ENCODE measurements at regions not wholly inside any gene's neighbourhood (a gene's known extent, or its start where the extent isn't known, plus 50 kb on each side); places are given as distances from the start of the nearest gene placed in this dataset.
"Not testable (repeated sequence)": the region's sequence is repeated elsewhere in the genome, so short reads cannot be mapped to it uniquely, and the experiment has no call there.

- no peak overlapping the region for H3K4me3 Mint-ChIP-seq (ENCODE audit: unreplicated experiment)
- DNase-seq (ENCODE audit: unreplicated experiment), result no peak
- H3K27ac Mint-ChIP-seq (ENCODE audit: low read depth, unreplicated experiment), result no peak overlapping the region
- no peaks in the 10 kb centered on the region for H3K36me3 Mint-ChIP-seq (ENCODE audit: insufficient read depth, unreplicated experiment)
- intact Hi-C loops (cut with micrococcal nuclease), result no loop called here
- no peaks in the 10 kb centered on the region for H3K9me3 Mint-ChIP-seq (ENCODE audit: unreplicated experiment)
- H3K4me1 Mint-ChIP-seq (ENCODE audit: insufficient read depth, unreplicated experiment), result no peaks in the 10 kb centered on the region
- no TSS peak for BruUV-seq (replicated peaks)
- ChIA-PET POLR2A (no interaction called here), CTCF (no interaction called here)
- no peaks in the 10 kb centered on the region for H3K27me3 Mint-ChIP-seq (ENCODE audit: insufficient read depth, unreplicated experiment)
- no peak for TF ChIP-seq CTCF (IDR thresholded peaks at IDR 0.05; ENCODE audit: unreplicated experiment)
Observed at GRCh38 chr4:115201042-115201330, 87.6 kb upstream of the NDST4 start.

DNA sequence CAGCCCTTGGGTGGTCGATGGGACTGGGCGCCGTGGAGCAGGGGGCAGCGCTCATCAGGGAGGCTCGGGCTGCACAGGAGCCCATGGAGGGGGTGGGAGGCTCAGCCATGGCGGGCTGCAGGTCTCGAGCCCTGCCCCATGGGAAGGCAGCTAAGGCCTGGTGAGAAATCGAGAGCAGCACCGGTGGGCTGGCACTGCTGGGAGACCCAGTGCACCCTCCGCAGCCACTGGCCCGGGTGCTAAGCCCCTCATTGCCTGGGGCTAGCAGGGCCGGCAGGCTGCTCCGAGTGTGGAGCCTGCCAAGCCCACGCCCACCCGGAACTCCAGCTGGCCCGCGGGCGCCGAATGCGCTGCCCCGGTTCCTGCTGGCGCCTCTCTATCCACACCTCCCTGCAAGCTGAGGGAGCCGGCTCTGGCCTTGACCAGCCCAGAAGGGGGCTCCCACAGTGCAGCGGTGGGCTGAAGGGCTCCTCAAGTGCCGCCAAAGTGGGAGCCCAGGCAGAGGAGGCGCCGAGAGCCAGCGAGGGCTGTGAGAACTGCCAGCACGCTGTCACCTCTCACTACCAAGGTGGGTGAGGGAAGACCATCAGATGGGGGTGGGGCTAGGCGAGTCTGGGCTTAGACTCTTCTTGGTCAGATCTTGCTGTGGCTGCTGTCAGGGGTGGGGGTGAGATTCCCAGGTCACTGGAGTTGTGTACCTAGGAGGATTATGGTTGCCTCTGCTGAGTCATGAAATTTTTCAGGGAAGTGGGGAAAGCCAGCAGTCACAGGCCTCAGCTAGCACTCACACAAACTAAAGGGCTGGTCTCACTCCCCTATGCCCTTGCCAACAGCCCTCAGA lies 87.0 kb upstream of the NDST4 start:
- BruUV-seq (replicated peaks); CTCF ChIA-PET; H3K27me3 Mint-ChIP-seq (ENCODE audit: insufficient read depth, unreplicated experiment); H3K27ac Mint-ChIP-seq (ENCODE audit: low read depth, unreplicated experiment); H3K4me1 Mint-ChIP-seq (ENCODE audit: insufficient read depth, unreplicated experiment); H3K36me3 Mint-ChIP-seq (ENCODE audit: insufficient read depth, unreplicated experiment); DNase-seq (ENCODE audit: unreplicated experiment); H3K9me3 Mint-ChIP-seq (ENCODE audit: unreplicated experiment); intact Hi-C loops (cut with micrococcal nuclease); POLR2A ChIA-PET; H3K4me3 Mint-ChIP-seq (ENCODE audit: unreplicated experiment): not testable (repeated sequence)

DNA sequence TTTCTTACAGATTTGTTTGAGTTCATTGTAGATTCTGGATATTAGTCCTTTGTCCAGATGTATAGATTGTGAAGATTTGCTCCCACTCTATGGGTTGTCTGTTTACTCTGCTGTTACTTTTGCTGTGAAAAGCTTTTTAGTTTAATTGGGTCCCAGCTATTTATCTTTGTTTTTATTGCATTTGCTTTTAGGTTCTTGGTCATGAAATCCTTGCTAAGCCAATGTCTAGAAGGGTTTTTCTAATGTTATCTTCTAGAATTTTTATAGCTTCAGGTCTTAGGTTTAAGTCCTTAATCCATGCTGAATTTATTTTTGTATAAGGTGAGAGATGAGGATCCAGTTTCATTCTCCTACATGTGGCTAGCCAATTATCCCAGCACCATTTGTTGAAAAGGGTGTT lies 81.2 kb upstream of the NDST4 start:
- DNase-seq (ENCODE audit: unreplicated experiment); H3K27ac Mint-ChIP-seq (ENCODE audit: low read depth, unreplicated experiment); H3K9me3 Mint-ChIP-seq (ENCODE audit: unreplicated experiment); H3K27me3 Mint-ChIP-seq (ENCODE audit: insufficient read depth, unreplicated experiment); H3K36me3 Mint-ChIP-seq (ENCODE audit: insufficient read depth, unreplicated experiment); CTCF ChIA-PET; H3K4me3 Mint-ChIP-seq (ENCODE audit: unreplicated experiment); H3K4me1 Mint-ChIP-seq (ENCODE audit: insufficient read depth, unreplicated experiment); BruUV-seq (replicated peaks); intact Hi-C loops (cut with micrococcal nuclease): not testable (repeated sequence)
- POLR2A ChIA-PET, result interaction anchor here (0.7 kb wide), 1 partner anchor 53 kb away, joined by 3 read pairs; no protein-coding TSS in a partner anchor

- BruUV-seq (replicated peaks), result no TSS peak
- no peak overlapping the region for H3K27ac Mint-ChIP-seq (ENCODE audit: low read depth, unreplicated experiment)
- ChIA-PET POLR2A (no interaction called here), CTCF (no interaction called here)
- no peaks in the 10 kb centered on the region for H3K36me3 Mint-ChIP-seq (ENCODE audit: insufficient read depth, unreplicated experiment)
- no peaks in the 10 kb centered on the region for H3K9me3 Mint-ChIP-seq (ENCODE audit: unreplicated experiment)
- H3K4me1 Mint-ChIP-seq (ENCODE audit: insufficient read depth, unreplicated experiment), result peaks cover 7% of the 10 kb centered on the region
- intact Hi-C loops (cut with micrococcal nuclease), result no loop called here
- no peak overlapping the region for H3K4me3 Mint-ChIP-seq (ENCODE audit: unreplicated experiment)
- H3K27me3 Mint-ChIP-seq (ENCODE audit: insufficient read depth, unreplicated experiment), result no peaks in the 10 kb centered on the region
- DNase-seq (ENCODE audit: unreplicated experiment), result no peak
- no peak for TF ChIP-seq CTCF (IDR thresholded peaks at IDR 0.05; ENCODE audit: unreplicated experiment)
Observed at GRCh38 chr4:115190529-115190928, 77.1 kb upstream of the NDST4 start.

DNA sequence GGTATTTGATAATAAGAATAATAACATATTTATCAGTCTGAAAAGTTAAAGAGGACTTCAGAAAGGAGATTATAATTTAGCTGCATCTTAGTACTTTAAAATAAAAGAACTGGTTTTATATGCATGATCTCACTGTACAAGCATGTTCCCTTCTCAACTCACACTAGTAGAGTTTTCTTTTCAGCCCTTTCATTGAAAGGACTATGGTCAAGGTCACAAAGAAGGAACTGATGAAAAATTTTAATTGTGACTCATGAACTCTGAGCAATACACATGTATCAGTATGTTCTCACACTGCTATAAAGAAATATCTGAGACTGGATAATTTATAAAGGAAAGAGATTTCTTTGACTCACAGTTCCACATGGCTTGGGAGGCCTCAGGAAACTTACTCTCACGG lies 73.7 kb upstream of the NDST4 start:
- BruUV-seq (replicated peaks), result no TSS peak
- POLR2A ChIA-PET, result no interaction called here
- Mint-ChIP-seq H3K36me3 (ENCODE audit: insufficient read depth, unreplicated experiment) (no peaks in the 10 kb centered on the region), H3K4me3 (ENCODE audit: unreplicated experiment) (no peak overlapping the region), H3K9me3 (ENCODE audit: unreplicated experiment) (no peaks in the 10 kb centered on the region), H3K4me1 (ENCODE audit: insufficient read depth, unreplicated experiment) (peaks cover 7% of the 10 kb centered on the region), H3K27me3 (ENCODE audit: insufficient read depth, unreplicated experiment) (no peaks in the 10 kb centered on the region), H3K27ac (ENCODE audit: low read depth, unreplicated experiment) (no peak overlapping the region)
- CTCF ChIA-PET, result interaction anchor here (0.7 kb wide), 1 partner anchor 936 kb away, joined by 3 read pairs; no protein-coding TSS in a partner anchor
- no peak for TF ChIP-seq CTCF (IDR thresholded peaks at IDR 0.05; ENCODE audit: unreplicated experiment)
- DNase-seq (ENCODE audit: unreplicated experiment), result no peak
- intact Hi-C loops (cut with micrococcal nuclease), result no loop called here

GRCh38 chr4:115179438-115180062 lies 66.1 kb upstream of the NDST4 start:
- H3K36me3 Mint-ChIP-seq (ENCODE audit: insufficient read depth, unreplicated experiment); H3K4me3 Mint-ChIP-seq (ENCODE audit: unreplicated experiment); H3K27me3 Mint-ChIP-seq (ENCODE audit: insufficient read depth, unreplicated experiment); H3K9me3 Mint-ChIP-seq (ENCODE audit: unreplicated experiment); CTCF ChIA-PET; DNase-seq (ENCODE audit: unreplicated experiment); H3K4me1 Mint-ChIP-seq (ENCODE audit: insufficient read depth, unreplicated experiment); BruUV-seq (replicated peaks); H3K27ac Mint-ChIP-seq (ENCODE audit: low read depth, unreplicated experiment); intact Hi-C loops (cut with micrococcal nuclease): not testable (repeated sequence)
- POLR2A ChIA-PET, result interaction anchor here (0.6 kb wide), 1 partner anchor 1143 kb away, joined by 3 read pairs; no protein-coding TSS in a partner anchor

DNA sequence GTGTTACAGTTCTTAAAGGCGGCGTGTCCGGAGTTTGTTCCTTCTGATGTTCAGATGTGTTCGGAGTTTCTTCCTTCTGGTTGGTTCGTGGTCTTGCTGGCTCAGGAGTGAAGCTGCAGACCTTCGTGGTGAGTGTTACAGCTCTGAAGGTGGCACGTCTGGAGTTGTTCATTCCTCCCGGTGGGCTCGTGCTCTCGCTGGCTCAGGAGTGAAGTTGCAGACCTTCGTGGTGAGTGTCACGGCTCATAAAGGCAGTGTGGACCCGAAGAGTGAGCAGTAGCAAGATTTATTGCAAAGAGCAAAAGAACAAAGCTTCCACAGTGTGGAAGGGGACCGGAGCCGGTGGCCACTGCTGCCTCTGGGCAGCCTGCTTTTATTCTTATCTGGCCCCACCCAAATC lies 65.3 kb upstream of the NDST4 start:
- H3K27ac Mint-ChIP-seq (ENCODE audit: low read depth, unreplicated experiment); POLR2A ChIA-PET; H3K36me3 Mint-ChIP-seq (ENCODE audit: insufficient read depth, unreplicated experiment); H3K4me3 Mint-ChIP-seq (ENCODE audit: unreplicated experiment); intact Hi-C loops (cut with micrococcal nuclease); H3K27me3 Mint-ChIP-seq (ENCODE audit: insufficient read depth, unreplicated experiment); CTCF ChIA-PET; BruUV-seq (replicated peaks); DNase-seq (ENCODE audit: unreplicated experiment); H3K4me1 Mint-ChIP-seq (ENCODE audit: insufficient read depth, unreplicated experiment); H3K9me3 Mint-ChIP-seq (ENCODE audit: unreplicated experiment): not testable (repeated sequence)
